NCI-H128 (cell line): ENCODE measurements at regions not wholly inside any gene's neighbourhood (a gene's known extent, or its start where the extent isn't known, plus 50 kb on each side); places are given as distances from the start of the nearest gene placed in this dataset.
A peak's percentile ranks its signal among the peaks of the same experiment; 100 is the strongest.

ENCODE experiments used
- DNase-seq: peaks from one replicate; lab custom pipeline; 2025; ENCODE audit not compliant: unreplicated experiment; lab: John Stamatoyannopoulos, UW

GRCh38 chr2:236688563-236689392 is 119.2 kb downstream of the ACKR3 start:
- no peak for DNase-seq

- no peak for DNase-seq
Measured at GRCh38 chr2:236689393-236689700, 119.7 kb downstream of the ACKR3 start.

- no peak for DNase-seq
Measured at GRCh38 chr2:236689981-236690380, 120.4 kb downstream of the ACKR3 start.

- DNase-seq = no peak
Measured at GRCh38 chr2:236690726-236691125, 121.1 kb downstream of the ACKR3 start.

- no peak for DNase-seq
Measured at GRCh38 chr2:236691799-236692167, 122.2 kb downstream of the ACKR3 start.

- no peak for DNase-seq
Measured at GRCh38 chr2:236692937-236693336, 123.3 kb downstream of the ACKR3 start.

GRCh38 chr2:236693531-236693930 is 123.9 kb downstream of the ACKR3 start:
- DNase-seq = no peak

- DNase-seq = no peak
Measured at GRCh38 chr2:236694146-236694888, 124.7 kb downstream of the ACKR3 start.

- DNase-seq = no peak
Measured at GRCh38 chr2:236696834-236697233, 127.2 kb downstream of the ACKR3 start.

- no peak for DNase-seq
Measured at GRCh38 chr2:236698016-236698627, 128.5 kb downstream of the ACKR3 start.

- no peak for DNase-seq
Measured at GRCh38 chr2:236700703-236701102, 131.1 kb downstream of the ACKR3 start.

GRCh38 chr2:236702657-236703372 is 133.2 kb downstream of the ACKR3 start:
- DNase-seq = no peak

GRCh38 chr2:236703373-236703709 is 133.7 kb downstream of the ACKR3 start:
- DNase-seq = no peak

- DNase-seq = no peak
Measured at GRCh38 chr2:236703906-236704305, 134.3 kb downstream of the ACKR3 start.

GRCh38 chr2:236704887-236705286 is 135.3 kb downstream of the ACKR3 start:
- DNase-seq = no peak

- DNase-seq = no peak
Measured at GRCh38 chr2:236705295-236706105, 135.9 kb downstream of the ACKR3 start.

- DNase-seq = no peak
Measured at GRCh38 chr2:236706288-236706687, 136.7 kb downstream of the ACKR3 start.

GRCh38 chr2:236706803-236707202 is 137.2 kb downstream of the ACKR3 start:
- no peak for DNase-seq

GRCh38 chr2:236711440-236711839 is 141.8 kb downstream of the ACKR3 start:
- DNase-seq = no peak

- peak; percentile 8 for DNase-seq
Measured at GRCh38 chr2:236712304-236712703, 142.7 kb downstream of the ACKR3 start.
